22Rv1 (cell line): ENCODE measurements at regions not wholly inside any gene's neighbourhood (a gene's known extent, or its start where the extent isn't known, plus 50 kb on each side); places are given as distances from the start of the nearest gene placed in this dataset.

Experiments used
- CTCF ChIP-seq: fragments of 450-650 bp; IDR thresholded peaks from 2 replicates; pipeline ENCODE4 v1.5.1; 2017; ENCODE audit warnings: mild to moderate bottlenecking
- ZFX ChIP-seq: fragments of 450-650 bp; IDR thresholded peaks from 2 replicates; pipeline ENCODE4 v1.6.1; 2017; ENCODE audit warnings: antibody characterized with exemption, borderline replicate concordance

GRCh38 chr7:68272507-68272906 lies 1275.9 kb downstream of the TYW1 start:
- no peak for TF ChIP-seq CTCF
- TF ChIP-seq ZFX, result no peak
